C4-2B (cell line): ENCODE measurements at regions not wholly inside any gene's neighbourhood (a gene's known extent, or its start where the extent isn't known, plus 50 kb on each side); places are given as distances from the start of the nearest gene placed in this dataset.

ENCODE experiments used
- ZFX ChIP-seq: fragments of 450-650 bp; IDR thresholded peaks from 2 replicates; pipeline ENCODE4 v1.6.1; 2017
- TF ChIP-seq, protein P1 (sequence below): fragments of 450-650 bp; conservative IDR thresholded peaks from 2 replicates; pipeline ENCODE4 v1.5.1; 2017; ENCODE audit warnings: mild to moderate bottlenecking

DNA sequence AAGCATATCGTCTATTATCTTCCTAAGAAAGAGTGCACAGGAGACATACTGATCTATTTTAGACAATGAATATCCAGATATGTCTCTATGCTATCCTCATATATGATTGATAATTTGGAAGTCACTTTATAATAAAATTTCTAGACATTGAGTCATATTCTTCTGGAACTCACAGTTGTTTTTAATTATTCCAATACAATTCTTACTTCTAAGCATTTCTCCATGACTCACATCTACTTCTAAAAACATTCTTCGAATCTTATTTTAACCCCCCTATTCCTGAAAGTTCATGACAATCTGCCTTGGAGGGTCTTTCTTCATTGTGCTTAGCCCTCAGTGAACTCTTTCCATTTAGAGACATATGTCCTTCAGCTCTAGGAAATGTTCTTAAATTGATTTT lies 368.1 kb downstream of the MDFIC start:
- TF ChIP-seq, protein P1, sequence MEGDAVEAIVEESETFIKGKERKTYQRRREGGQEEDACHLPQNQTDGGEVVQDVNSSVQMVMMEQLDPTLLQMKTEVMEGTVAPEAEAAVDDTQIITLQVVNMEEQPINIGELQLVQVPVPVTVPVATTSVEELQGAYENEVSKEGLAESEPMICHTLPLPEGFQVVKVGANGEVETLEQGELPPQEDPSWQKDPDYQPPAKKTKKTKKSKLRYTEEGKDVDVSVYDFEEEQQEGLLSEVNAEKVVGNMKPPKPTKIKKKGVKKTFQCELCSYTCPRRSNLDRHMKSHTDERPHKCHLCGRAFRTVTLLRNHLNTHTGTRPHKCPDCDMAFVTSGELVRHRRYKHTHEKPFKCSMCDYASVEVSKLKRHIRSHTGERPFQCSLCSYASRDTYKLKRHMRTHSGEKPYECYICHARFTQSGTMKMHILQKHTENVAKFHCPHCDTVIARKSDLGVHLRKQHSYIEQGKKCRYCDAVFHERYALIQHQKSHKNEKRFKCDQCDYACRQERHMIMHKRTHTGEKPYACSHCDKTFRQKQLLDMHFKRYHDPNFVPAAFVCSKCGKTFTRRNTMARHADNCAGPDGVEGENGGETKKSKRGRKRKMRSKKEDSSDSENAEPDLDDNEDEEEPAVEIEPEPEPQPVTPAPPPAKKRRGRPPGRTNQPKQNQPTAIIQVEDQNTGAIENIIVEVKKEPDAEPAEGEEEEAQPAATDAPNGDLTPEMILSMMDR = no peak
- TF ChIP-seq ZFX = no peak
